HG03354 (cell line): ENCODE measurements at regions not wholly inside any gene's neighbourhood (a gene's known extent, or its start where the extent isn't known, plus 50 kb on each side); places are given as distances from the start of the nearest gene placed in this dataset.
"Not testable (repeated sequence)": the region's sequence is repeated elsewhere in the genome, so short reads cannot be mapped to it uniquely, and the experiment has no call there.

Experiments
- ATAC-seq: cut with Tn5 transposase; IDR thresholded peaks from one replicate; pipeline ENCODE4 v1.9.1; 2021; ENCODE audit warnings: mild to moderate bottlenecking; ENCODE audit not compliant: unreplicated experiment, poor library complexity, severe bottlenecking

DNA sequence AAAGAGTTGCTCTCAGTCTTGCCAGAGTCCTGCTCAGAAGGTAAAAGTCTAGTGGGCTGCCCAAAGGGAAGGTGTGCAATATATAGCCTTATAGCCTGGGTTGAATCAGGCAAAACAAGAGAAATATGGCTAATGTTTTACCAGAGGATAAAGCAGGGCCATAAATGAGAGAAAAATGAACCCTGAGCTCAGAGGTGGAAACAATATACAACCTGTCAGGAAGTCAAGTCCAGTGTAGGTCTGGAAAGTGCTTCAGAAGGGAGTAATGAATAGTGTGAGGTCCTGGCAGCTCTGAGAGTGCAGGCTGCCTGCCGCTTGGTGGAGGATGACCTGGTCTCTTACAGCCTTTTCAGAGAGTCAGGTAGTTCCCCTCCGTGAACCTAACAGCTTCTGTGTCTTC, 177.8 kb upstream of the TNC start:
- ATAC-seq = no peak

DNA sequence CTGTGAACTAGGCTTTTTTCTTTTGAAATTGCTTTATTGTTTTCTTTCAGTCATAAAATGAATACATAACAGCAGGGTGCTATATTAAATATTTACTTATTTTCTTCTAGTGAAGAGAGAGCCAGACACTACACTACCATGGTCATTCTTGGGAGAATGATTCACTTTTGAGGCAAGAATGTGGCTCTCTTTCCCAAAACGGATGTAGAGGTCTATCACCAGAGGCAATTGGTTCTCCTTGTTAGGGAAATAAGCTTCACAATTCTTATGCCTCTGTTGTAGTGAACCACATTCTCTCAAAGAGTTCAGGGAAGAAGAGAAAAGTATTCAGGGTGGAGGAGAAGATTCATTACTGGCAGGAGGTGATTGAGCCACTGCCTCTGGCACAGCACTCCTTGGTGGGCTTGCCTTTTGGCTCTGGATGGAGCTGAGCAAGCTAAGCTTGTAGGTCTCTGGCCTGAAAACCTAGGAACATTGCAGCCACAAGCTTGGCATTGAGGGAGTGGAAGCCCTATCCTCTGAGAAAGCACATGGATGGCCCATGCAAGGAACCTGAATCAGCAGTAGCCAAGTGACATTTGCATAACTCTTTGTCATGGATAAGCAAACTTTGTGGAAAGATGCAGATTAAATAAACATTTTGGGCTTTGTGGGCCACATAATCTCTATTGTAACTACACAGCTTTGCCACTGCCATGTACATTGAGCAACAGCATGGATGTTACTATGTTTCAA, 179.0 kb upstream of the TNC start:
- ATAC-seq = no peak

DNA sequence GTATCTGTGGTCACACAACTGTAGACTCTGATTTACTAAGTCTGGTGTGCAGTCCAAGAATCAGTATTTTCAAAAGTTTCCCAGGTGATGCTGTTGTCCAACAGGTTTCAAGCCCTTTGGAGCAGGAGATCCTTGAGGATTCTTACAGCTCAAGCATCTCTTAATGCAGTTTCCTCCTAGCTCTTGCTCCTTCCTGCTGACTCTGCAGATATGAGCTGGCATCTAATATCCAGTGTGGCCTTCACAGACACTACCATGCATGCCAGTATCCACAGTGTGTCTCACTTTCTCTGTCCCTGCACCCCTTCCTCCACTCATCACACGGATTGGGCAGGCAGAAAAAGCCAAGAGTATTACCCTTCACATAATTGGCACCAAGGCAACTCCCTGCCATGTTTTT, 182.2 kb upstream of the TNC start:
- no peak for ATAC-seq

DNA sequence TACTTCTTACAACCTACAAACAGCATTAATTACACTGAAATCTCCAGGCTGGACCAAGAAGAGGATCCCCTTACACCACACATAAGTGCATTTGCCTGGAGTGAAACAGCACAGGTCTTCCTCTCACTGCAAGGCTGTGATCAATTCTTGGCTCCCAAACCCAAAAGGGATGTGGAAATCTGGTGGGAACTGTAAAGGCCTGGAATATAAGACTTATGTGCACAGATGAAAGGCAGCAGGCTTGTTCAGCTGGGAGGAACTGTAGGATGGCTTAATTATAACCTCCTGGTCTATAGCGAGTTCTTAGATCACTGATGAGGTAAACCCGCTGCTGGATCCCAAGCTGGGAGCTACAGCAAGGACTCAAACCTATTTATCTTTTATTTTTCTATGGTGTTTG, 182.9 kb upstream of the TNC start:
- no peak for ATAC-seq

DNA sequence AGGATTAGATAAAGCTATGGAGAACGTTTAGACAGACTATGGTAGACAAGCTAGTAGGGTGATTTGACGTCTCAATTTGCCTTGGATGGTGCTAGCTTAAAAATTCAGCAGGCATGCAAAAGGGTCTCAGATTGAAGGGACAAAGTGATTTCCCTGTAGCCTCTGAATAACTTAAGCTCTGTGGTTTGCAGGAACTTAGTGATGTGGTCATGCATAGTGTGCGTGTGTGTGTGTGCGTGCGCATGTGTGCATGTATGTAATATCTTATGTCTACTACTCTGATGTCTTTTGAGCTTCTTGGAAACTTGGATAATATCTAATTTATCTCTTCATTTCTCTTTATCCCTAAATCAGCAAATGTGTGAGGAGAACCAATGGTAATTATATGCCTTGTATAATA, 183.6 kb upstream of the TNC start:
- ATAC-seq = no peak

DNA sequence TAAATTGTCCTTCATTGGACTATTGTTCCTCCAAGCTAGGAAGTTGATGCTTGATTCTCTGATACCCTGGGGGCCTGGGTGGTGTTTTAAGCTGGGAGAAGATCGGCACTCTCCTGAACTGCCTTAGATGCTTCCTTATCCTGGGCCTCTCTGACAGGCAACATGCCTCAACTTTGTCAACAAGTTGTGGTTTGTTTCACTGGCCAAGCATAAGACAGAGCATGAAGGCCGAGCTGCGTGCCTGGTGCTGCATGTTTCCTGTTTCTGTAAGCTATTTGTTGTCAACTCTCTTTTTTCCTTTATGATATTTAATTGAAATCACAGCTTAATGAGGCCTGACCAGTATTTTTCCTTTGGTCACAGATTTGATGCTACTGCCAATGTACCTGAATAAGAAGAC, 187.6 kb upstream of the TNC start:
- no peak for ATAC-seq

DNA sequence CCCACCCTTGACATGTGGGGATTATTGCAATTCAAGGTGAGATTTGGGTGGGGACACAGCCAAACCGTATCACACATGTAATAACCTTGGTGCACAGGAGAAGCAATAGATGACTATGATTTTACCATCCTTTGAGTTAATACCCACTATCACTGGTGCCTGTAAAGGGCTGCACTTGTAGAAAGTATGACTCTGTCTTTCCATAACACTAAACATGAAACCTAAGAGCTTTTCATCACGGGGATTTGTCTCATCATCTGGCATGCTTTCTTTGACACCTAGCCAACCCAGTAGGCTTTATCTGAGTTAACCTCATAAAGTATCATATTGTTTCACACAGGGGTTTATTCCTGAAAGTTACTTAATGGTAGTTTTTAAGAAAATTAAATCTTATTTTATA, 188.9 kb upstream of the TNC start:
- ATAC-seq = no peak

DNA sequence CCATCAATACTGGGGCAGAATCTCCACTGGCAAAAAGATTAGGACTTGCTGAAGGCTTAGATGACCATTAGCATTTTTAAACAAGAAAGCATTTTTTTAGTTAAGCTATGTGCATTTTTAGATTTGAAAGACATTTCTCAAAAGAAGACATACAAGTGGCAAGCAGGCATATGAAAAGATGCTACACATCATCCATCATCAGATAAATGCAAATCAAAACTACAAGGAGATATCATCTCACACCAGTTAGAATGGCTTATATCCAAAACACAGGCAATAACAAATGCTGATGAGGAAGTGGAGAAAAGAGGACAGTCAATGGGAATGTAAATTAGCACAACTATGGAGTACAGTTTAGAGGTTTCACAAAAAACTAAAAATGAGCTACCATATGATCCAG, 195.6 kb upstream of the TNC start:
- no peak for ATAC-seq

DNA sequence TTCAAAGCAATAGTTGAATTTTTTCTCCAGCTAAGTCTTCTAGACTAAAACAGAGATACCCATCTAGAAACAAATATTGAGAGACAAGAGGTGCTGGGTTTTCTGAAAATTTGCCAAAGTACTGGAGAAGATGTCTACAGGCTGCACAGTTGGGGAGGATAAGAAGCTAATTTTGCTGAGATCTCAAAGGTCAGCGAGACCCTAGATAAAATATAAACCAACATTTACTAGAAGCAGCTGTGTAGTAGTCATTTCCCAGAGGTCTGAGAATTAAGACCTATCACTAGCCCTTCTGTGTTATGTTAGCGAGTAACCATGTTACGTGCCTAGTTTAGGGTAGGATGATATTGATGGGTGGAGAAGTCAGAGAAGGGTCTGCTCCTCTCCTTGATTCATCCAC, 208.5 kb upstream of the TNC start:
- no peak for ATAC-seq

DNA sequence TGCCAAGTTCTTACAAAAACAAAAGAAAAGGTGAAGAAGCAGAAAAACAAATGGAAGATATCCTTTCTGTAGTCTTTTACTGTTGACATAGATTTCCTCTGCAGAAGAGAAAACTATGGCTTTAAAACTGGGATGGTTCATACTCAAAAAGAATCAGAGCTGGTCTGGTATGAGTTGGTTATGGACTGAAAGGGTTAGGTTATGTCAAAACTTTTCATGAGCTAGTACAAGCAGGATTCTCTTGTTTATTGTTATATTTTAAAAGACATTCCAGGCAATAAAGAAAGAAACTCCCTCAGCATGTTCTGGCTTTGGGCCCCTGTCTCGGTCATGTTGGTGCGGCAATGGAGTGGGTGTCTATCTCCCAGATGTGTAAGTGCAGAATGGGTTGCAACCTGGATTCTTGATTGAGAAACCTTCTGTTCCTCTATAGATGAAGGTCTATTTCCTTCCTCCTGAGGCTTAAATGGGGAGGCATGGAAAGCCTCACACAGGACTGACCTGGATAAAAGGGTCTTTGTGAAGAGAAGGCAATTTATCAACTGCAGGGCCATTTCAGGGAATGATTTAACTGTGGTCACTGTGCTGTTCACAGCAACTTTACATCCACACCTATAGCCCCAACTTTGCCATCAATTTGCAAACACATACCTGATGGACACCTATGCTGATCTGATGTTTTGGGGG, 209.6 kb upstream of the TNC start:
- no peak for ATAC-seq

DNA sequence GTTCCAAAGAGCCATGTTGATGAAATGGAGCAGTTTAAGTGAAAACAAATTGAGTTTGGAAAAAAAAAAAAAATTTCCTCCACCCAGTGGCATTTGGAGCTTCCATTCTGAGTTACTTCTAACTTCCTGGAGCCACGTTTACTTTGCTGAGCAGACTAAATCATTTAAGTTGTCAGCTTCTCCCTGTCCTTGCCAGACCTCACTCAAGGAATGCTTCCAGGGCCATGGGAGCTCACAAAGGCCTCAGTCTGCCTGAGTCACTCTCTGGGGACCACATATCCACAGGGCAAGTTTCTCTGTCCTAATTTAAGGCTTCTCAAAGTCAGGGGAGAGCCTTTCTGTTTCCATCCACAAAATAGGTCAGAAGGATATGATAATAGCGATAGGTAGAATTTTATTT, 210.3 kb upstream of the TNC start:
- ATAC-seq = no peak

DNA sequence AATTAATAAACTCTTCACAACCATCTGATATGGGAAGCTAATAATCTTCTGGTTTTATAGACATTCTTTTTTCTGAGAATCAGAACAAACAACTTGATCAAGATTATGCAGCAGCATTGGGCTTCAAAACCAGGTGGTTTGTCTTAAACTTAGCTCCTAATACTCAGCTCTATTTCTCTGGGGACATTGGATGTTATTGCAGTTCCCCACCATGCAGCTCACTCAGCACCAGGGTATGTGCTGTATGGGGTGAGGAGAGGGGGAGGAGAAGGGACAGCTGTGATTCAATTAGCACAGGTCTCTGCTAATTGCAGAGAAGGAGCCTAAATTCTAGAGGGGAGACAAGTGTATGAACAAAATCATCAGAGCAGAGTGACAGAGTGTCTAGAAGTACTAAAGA, 210.7 kb upstream of the TNC start:
- no peak for ATAC-seq

DNA sequence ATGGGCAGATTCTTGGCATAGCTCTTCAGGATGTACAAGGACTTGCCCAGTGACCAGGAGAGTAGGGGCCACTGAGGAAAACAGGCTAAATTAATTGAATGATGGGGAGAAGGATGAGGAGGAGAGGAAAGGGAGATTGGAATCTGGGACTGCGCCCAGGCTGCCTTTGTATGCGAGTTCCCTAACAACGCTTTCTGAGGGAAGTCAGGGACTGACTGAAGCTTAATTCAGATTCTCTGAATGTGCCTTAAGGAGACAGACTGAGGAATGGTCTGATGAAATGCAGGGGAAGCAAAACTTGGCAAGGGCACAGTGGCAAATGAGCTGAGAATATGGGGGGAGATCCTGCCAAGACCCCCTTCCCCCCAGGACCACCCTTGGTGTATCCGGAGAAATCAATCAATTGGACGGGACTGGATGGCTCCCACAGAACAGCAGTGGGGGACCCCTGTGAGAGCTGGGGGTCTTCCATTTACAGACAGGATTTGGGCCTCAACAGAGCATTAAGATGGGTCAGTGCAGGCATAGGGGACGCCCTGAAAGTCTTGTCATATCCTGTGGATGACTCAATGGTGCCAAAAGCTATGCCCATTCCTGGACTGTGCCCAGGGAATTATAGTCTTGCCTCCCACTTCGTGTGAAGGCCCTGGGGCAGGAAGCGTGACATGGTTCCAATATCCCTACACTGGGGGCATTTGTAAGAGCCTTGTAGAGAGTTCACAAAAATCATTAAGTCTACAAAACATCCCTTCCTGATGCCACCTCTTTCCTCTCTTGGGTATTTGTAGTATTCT, 215.5 kb upstream of the TNC start:
- no peak for ATAC-seq

DNA sequence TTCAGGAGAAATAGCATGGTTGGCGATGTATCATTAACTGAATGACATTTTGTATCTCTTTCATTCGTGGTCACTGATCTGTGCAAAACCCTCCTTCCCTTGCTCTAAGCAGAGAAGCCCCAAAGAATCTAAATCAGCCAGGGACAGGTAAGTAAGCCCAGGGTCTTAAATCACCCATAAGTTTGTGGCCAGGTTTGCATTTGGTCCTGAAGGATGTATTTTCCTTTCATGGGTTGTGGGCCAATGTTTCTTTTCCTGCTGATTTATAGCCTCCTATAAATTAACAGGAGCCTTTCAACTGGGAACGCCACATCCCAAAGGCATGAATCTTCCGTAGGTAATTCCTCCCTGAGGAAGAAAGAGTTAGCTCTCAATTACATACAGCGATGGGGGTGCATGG, 217.5 kb upstream of the TNC start:
- ATAC-seq = no peak

DNA sequence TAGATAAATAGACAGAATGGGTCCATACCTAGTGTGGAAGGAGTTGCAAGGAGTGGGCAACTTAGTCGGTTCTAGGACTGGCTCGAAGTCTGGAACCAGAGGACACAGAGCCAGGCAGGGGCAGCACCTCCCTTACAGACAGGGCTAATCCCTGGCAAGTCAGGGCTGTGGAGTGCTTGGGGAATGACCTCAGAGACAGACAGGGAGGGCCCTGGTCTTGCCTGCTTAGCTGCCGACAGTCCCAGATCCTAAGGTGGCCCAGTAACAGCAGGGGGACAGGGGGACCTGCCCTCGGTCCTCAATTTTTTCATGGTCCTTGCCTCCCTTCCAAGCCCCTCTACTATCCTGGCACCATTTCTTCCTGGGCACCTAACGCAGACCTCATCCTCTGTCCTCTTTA, 222.4 kb upstream of the TNC start:
- no peak for ATAC-seq

DNA sequence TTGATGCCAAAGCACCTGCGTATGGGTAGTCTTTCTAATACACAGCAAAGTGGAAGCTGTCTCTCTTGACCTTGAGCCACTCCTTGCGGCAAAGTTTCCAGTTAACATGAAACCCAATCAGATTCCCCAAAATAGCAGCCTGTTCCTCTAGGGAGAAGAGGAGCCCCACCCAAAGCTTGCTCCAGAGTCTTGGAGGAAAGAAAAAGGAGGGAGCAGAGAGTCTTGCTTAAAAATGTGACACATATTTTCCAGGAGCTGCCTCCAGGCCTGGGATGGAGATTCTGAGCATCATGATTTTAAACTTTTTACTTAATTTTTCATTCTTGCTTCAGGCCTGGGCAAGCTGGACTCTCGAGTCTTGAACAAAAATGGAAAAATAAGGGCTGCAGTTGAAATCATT, 223.5 kb upstream of the TNC start:
- ATAC-seq = no peak

DNA sequence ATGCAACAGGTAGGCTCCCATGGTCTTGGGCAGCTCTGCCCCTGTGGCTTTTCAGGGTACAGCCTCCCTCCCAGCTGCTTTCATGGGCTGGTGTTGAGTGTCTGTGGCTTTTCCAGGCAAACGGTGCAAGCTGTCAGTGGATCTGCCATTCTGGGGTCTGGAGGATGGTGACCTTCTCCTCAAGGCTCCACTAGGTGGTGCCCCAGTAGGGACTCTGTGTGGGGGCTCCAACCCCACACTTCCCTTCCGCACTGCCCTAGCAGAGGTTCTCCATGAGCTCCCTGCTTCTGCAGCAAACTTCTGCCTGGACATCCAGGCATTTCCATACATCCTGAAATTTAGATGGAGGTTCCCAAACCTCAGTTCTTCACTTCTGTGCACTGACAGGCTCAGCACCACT, 229.8 kb upstream of the TNC start:
- ATAC-seq = not testable (repeated sequence)

DNA sequence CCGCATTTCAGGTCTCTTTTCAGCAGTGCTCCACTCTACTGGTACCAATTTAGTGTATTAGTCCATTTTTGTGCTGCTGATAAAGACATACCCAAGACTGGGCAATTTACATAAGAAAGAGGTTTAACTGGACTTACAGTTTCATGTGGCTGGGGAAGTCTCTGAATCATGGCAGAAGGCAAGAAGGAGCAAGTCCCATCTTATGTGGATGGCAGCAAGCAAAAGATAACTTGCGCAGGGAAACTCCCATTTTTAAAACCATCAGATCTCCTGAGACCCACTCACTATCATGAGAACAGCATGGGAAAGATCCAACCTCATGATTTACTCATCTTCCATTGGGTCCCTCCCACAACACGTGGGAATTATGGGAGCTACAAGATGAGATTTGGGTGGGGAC, 231.0 kb upstream of the TNC start:
- not testable (repeated sequence) for ATAC-seq

DNA sequence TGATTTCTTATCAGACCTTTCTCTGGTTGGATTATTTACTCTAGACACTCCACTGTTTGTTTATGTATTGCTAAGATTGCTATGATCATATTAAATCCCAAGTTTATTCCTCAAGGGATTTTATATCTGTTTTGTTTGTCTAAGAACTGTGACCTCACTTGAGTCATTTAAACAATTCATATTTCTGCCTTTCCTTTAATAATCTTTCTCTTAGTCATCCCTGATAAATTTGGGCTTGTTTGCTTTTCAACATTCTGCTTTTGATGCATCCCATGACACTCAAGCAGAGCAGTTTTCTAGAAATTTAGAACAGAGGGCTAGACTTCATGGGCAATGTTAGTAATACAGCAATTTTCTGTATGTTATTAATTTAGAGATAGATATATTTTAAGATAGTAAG, 231.6 kb upstream of the TNC start:
- no peak for ATAC-seq

DNA sequence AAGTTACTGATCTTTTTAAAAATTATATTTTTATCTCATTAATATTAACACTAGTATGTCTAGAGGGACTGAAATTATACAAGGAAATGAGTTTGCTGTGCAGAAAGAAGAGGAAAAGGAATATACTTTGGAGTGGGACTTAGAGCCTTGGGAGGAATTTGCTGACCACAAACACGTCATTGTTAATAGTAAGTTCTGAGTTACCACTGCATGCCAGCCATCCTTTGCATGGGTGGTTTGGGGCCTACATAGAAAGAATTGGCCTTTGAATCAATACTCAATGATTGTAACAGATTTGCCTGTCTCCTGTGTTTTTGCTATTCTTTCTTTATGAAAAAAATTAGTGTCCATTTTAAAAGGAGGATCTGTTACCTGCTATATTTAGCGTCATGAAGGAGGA, 232.6 kb upstream of the TNC start:
- no peak for ATAC-seq

DNA sequence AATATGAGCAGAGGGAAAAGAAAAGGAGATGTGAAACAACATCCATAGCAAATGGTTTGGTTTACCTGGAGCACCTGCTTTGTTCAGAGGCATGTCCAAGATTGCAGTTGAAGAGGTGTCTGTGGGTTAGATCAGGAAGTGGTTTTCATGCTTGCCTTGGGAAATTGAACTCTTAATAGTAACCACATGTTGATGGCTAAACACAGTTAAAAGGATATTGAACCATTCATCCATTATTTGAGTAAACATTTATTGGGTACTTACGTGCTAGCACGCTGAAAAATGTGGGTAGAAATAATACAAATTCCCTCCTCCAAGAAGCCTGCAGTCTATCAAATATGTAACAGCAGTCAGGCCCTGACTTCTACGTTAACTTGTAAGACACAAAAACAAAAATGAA, 235.7 kb upstream of the TNC start:
- no peak for ATAC-seq
